GM19438 (cell line): ENCODE measurements at regions not wholly inside any gene's neighbourhood (a gene's known extent, or its start where the extent isn't known, plus 50 kb on each side); places are given as distances from the start of the nearest gene placed in this dataset.
"Not testable (repeated sequence)": the region's sequence is repeated elsewhere in the genome, so short reads cannot be mapped to it uniquely, and the experiment has no call there.

ENCODE experiments used
- ATAC-seq: cut with Tn5 transposase; IDR thresholded peaks from one replicate; pipeline ENCODE4 v1.9.1; 2021; ENCODE audit warnings: low read depth; ENCODE audit not compliant: unreplicated experiment

DNA sequence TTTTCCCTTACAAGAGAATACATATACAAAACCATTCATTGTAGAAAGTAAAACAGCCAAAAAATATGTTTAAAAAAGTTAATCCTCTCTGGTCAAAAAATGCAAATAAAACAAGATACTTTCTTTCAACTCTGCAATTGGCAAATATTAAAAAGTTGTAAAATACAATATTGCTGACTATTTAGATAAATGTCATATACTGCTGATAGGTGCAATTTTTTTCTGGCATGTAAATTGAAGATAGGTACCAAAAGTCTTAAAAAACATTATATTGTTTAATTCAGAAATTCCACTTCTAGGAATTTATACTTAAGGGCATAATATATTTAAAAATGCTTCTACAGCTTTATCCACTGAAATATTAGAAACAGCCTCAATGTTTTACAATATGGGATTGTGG, 66.4 kb upstream of the TLL1 start:
- ATAC-seq, result no peak

DNA sequence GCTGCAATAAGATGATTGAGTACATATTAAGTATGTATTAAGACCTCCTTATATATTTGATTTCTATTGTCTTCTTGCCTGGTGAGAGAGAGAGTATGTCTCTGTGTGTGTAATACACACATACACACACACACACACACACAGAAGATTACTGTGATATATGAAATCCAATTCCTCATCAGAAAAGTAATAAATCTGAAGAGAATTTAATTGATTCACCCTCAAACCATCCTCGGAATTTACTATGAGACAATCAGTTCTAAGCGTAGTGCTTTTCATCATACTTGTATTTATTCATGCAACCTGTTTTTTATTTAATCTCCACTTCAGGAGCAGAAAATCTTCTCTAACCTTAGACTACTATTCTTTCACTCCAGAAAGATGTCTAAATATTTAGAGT, 62.3 kb upstream of the TLL1 start:
- no peak for ATAC-seq

DNA sequence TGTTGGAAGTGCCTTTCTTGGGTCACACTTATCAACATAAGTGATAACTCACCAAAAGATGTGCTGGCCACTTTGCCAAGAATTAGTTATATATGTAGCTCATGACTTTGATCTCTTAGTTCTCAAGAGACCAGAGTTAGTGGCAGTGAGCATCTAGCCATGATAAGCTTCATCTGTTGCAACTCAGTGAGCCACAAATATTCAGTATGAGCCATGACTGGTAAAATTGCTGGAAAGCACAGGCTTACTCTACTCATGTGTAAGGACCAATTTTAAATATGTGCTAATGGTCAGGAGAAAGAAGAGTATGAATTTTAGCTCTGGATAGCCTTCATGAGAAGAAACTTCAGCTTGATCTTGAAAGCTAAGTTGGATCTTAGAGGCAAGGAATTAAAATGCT, 59.4 kb upstream of the TLL1 start:
- ATAC-seq, result no peak

DNA sequence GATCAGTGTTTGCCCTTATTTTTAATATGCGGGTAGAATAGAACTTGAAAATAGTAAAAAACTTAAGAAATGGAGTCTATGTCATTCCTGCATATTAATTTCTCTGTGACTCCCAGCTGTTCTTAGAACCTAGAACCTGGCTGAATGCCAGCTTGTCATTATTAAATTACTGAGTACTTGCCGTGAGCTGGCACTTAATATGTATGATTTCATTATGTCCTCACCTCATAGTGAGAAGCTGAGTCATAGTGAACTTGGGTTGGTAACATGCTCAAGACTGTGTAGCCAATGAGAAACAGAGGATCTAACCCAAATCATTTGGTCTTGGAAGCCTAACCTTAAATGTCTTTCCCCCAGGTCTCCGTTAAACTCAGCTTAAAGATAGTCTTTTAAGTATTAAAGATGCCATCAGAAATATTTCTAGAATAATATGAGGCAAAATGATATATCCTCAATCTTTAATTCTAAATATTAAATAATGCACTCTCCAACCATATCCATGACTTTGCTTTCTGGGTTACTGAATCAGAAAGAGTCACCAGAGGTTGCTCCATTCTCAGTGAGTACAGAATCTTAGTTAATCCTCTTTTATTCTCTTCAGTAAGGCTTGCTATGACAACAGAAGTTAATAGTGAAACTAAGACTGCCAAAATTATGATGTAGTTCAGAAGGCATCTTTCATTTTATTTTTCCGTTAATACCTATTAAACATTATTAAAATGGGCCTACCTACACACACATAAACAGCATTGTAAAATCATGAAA, 58.6 kb upstream of the TLL1 start:
- ATAC-seq, result no peak

DNA sequence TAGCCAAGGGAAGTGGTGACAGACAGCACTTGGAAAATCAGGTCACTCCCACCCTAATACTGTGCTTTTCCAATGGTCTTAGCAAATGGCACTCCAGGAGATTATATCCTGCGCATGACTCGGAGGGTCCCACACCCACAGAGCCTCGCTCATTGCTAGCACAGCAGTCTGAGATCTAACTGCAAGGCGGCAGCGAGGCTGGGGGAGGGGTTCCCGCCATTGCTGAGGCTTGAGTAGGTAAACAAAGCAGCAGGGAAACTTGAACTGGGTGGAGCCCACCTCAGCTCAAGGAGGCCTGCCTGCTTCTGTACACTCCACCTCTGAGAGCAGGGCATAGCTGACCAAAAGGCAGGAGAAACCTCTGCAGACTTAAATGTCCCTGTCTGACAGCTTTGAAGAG, 53.9 kb upstream of the TLL1 start:
- not testable (repeated sequence) for ATAC-seq
